RWPE2 (cell line): ENCODE measurements at regions not wholly inside any gene's neighbourhood (a gene's known extent, or its start where the extent isn't known, plus 50 kb on each side); places are given as distances from the start of the nearest gene placed in this dataset.

Experiments
- ATAC-seq: fragments of 200-7000 bp; cut with Tn5 transposase; 3 replicates; pipeline ENCODE4 v1.9.1; 2021; ENCODE audit warnings: low read depth
- DNase-seq: peaks from one replicate; pipeline ENCODE4 v3.0.0-alpha.2; 2020; ENCODE audit warnings: low spot score
- H3K27ac ChIP-seq: fragments of 450-650 bp; 2 replicates; pipeline ENCODE4 v1.5.1; 2017; ENCODE audit warnings: mild to moderate bottlenecking; ENCODE audit not compliant: poor library complexity, severe bottlenecking
- H3K27me3 ChIP-seq: fragments of 250-450 bp; sonication (Bioruptor Pico); 2 replicates; pipeline ENCODE4 v1.5.1; 2021; ENCODE audit warnings: mild to moderate bottlenecking, moderate library complexity; ENCODE audit not compliant: insufficient read depth, poor library complexity, severe bottlenecking
- H3K36me3 ChIP-seq: fragments of 250-450 bp; sonication (Bioruptor Pico); 2 replicates; pipeline ENCODE4 v1.5.1; 2020; ENCODE audit warnings: low read depth, mild to moderate bottlenecking, moderate library complexity
- H3K4me1 ChIP-seq: fragments of 250-450 bp; sonication (Bioruptor Pico); 2 replicates; pipeline ENCODE4 v1.5.1; 2021; ENCODE audit warnings: mild to moderate bottlenecking, moderate library complexity; ENCODE audit not compliant: insufficient read depth, poor library complexity, severe bottlenecking
- H3K4me3 ChIP-seq: fragments of 250-450 bp; sonication (Bioruptor Pico); 2 replicates; pipeline ENCODE4 v1.5.1; 2021; ENCODE audit warnings: mild to moderate bottlenecking, moderate library complexity; ENCODE audit not compliant: severe bottlenecking
- H3K9me3 ChIP-seq: fragments of 250-450 bp; sonication (Bioruptor Pico); 2 replicates; pipeline ENCODE4 v1.5.1; 2021; ENCODE audit warnings: mild to moderate bottlenecking, moderate library complexity; ENCODE audit not compliant: severe bottlenecking
- TF ChIP-seq, protein P1 (sequence below): fragments of 450-650 bp; IDR thresholded peaks from one replicate; pipeline ENCODE4 v1.5.1; 2017; ENCODE audit warnings: mild to moderate bottlenecking, moderate library complexity; ENCODE audit not compliant: poor library complexity, severe bottlenecking

DNA sequence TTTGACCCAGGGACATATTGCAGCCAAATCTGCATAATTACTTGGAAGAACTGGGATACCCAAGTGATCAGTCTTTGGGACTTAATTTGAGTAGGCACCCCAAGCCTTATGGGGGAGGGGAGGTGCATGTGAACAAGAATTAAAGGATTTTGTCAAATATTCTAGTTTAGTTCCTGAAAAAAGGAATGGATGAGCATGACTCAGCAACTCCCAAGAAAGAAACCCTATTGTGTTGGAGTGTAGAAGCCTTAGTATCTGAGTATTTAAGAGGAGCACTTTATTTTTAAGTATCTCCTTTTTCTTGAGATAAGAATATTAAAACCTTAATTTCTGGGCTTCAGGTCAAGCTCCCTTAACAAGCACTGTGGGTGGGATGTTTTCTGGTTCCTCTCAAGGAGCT, 222.4 kb downstream of the CD47 start:
- Histone ChIP-seq H3K36me3 (no peaks in the 10 kb centered on the region), H3K9me3 (no peaks in the 10 kb centered on the region), H3K27ac (no peak overlapping the region), H3K27me3 (no peaks in the 10 kb centered on the region), H3K4me3 (no peak overlapping the region), H3K4me1 (peaks cover 10% of the 10 kb centered on the region)
- ATAC-seq (no peak), DNase-seq (no peak)
- TF ChIP-seq, protein P1, sequence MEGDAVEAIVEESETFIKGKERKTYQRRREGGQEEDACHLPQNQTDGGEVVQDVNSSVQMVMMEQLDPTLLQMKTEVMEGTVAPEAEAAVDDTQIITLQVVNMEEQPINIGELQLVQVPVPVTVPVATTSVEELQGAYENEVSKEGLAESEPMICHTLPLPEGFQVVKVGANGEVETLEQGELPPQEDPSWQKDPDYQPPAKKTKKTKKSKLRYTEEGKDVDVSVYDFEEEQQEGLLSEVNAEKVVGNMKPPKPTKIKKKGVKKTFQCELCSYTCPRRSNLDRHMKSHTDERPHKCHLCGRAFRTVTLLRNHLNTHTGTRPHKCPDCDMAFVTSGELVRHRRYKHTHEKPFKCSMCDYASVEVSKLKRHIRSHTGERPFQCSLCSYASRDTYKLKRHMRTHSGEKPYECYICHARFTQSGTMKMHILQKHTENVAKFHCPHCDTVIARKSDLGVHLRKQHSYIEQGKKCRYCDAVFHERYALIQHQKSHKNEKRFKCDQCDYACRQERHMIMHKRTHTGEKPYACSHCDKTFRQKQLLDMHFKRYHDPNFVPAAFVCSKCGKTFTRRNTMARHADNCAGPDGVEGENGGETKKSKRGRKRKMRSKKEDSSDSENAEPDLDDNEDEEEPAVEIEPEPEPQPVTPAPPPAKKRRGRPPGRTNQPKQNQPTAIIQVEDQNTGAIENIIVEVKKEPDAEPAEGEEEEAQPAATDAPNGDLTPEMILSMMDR, result no peak

DNA sequence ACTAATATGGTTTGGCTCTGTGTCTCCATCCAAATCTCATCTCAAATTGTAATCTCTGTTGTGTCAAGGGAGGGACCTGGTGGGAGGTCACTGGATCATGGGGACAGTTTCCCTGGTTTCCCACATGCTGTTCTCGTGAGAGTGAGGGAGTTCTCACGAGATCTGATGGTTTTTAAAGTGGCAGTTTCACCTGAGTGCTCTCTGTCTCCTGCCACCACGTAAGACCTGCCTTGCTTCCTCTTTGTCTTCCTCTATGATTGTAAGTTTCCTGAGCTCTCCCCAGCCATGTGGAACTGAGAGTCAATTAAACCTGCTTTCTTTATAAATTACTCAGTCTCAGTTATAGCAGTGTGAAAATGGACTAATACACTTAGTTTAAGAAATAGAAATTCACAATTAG, 228.9 kb downstream of the CD47 start:
- H3K4me1 ChIP-seq, result no peaks in the 10 kb centered on the region
- no peaks in the 10 kb centered on the region for H3K27me3 ChIP-seq
- TF ChIP-seq, protein P1, result no peak
- H3K9me3 ChIP-seq, result no peaks in the 10 kb centered on the region
- H3K4me3 ChIP-seq, result no peak overlapping the region
- no peak for ATAC-seq
- H3K36me3 ChIP-seq, result no peaks in the 10 kb centered on the region
- H3K27ac ChIP-seq, result no peak overlapping the region
- no peak for DNase-seq

DNA sequence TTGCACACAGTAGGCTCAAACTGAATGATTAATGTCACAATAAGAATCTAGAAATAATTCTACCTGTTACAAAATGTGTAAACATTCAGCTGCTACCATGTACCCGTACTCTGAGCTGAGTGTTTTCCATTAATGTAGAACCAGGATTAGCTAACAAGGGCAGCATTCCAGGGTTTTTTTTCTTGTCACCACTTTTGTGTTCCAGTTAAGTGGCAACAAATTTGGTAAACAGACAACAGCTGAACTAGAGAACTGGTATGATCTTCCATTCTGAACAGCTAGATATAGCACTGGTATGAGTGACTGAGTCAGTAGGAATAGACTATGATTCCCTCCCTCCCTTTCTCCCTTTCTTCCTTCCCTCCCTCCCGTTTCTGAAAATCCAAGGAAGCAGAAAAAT, 229.4 kb downstream of the CD47 start:
- Histone ChIP-seq H3K36me3 (no peaks in the 10 kb centered on the region), H3K27ac (no peak overlapping the region), H3K4me1 (no peaks in the 10 kb centered on the region), H3K9me3 (no peaks in the 10 kb centered on the region), H3K4me3 (no peak overlapping the region), H3K27me3 (no peaks in the 10 kb centered on the region)
- ATAC-seq (no peak), DNase-seq (no peak)
- TF ChIP-seq, protein P1, result no peak
